SH-SY5Y (cell line): ENCODE measurements at regions not wholly inside any gene's neighbourhood (a gene's known extent, or its start where the extent isn't known, plus 50 kb on each side); places are given as distances from the start of the nearest gene placed in this dataset.

ENCODE experiments used
- GATA2 ChIP-seq: IDR thresholded peaks from 2 replicates; pipeline ENCODE4 v1.6.1; 2011; ENCODE audit warnings: mild to moderate bottlenecking, low read depth, low read length
- GATA3 ChIP-seq: IDR thresholded peaks from 2 replicates; pipeline ENCODE4 v1.6.1; 2011; ENCODE audit warnings: low read depth, mild to moderate bottlenecking, low read length, moderate library complexity

GRCh38 chr12:13570005-13570694 lies 373.6 kb downstream of the EMP1 start:
- TF ChIP-seq GATA3 (no peak), GATA2 (no peak)
